ENCODE measurements at regions not wholly inside any gene's neighbourhood (a gene's known extent, or its start where the extent isn't known, plus 50 kb on each side); places are given as distances from the start of the nearest gene placed in this dataset.

- no peak for TF ChIP-seq CTCF (conservative IDR thresholded peaks at IDR 0.05; ENCODE audit: low read length)
- TF ChIP-seq EZH2phosphoT487 (IDR thresholded peaks at IDR 0.05; ENCODE audit: borderline replicate concordance, low read depth, low read length), result no peak
- Histone ChIP-seq H3K9me2 (ENCODE audit: insufficient read depth, low read length) (no peaks in the 10 kb centered on the region), H3K36me3 (ENCODE audit: insufficient read depth, low read length) (no peaks in the 10 kb centered on the region), H3K4me3 (ENCODE audit: low read depth, low read length, poor library complexity, severe bottlenecking) (no peak overlapping the region), H3K9me3 (ENCODE audit: low read length) (no peaks in the 10 kb centered on the region), H3K27ac (ENCODE audit: low read depth, low read length, poor library complexity, severe bottlenecking) (no peak overlapping the region), H3K4me2 (ENCODE audit: low read length) (no peak overlapping the region), H2AFZ (ENCODE audit: low read length) (no peak overlapping the region), H3K4me1 (ENCODE audit: insufficient read depth, low read length, poor library complexity, severe bottlenecking) (no peaks in the 10 kb centered on the region), H4K20me1 (ENCODE audit: insufficient read depth, low read length) (no peaks in the 10 kb centered on the region), H3K79me2 (ENCODE audit: insufficient read depth, low read depth, low read length) (no peaks in the 10 kb centered on the region)
- no peak for DNase-seq (ENCODE audit: low spot score)
- intact Hi-C loops (cut with micrococcal nuclease; ENCODE audit: unreplicated experiment), result no loop called here
- POLR2A ChIA-PET, result no interaction called here
- no TSS peak for BruUV-seq (replicated peaks)
- CTCF ChIA-PET (ENCODE audit: unreplicated experiment), result no interaction called here
These were observed 561.1 kb downstream of the TCERG1L start for GRCh38 chr10:130750441-130750840.

DNA sequence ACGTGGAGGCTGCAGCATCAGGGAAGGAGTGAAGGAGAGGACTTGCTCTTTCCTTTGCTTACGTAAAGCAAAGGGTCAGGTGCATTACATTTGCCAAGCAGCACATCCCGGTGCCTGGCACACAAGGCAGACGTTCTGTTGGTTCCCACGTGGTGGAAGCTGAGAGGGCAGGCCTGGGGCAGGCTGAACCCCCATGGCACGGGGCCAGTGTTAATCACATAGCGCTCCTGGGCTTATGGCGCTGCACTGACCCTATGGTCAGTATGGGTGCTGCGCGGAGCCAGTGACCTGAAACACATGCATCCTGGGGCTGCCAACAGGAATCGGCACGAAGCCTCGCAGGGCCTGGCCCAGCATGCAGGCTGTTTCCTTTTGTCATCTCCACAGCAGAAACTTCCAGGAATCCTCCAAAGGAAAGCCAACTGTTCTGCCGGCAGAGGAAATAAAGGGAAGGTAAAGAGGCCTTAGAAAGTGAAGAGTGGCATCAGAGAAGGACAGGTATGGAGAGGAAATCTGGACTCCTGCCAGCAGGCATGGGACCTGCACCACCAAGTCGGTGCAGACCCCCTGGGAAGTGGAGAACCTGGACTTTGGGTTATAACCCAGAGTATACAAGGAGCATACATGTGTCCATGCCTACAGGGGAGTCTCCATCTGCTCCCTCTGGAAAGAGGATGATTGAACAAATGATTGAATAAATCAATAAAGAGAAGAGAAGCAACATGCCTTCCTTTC, 560.2 kb downstream of the TCERG1L start:
- BruUV-seq (replicated peaks), result no TSS peak

More for the DNA sequence above, 560.2 kb downstream of the TCERG1L start:
- no peak overlapping the region for H2AFZ ChIP-seq (ENCODE audit: low read length)
- no peaks in the 10 kb centered on the region for H3K4me1 ChIP-seq (ENCODE audit: insufficient read depth, low read length, poor library complexity, severe bottlenecking)
- DNase-seq (ENCODE audit: low spot score), result no peak
- no peaks in the 10 kb centered on the region for H3K9me3 ChIP-seq (ENCODE audit: low read length)
- no peaks in the 10 kb centered on the region for H3K79me2 ChIP-seq (ENCODE audit: insufficient read depth, low read depth, low read length)
- intact Hi-C loops (cut with micrococcal nuclease; ENCODE audit: unreplicated experiment), result no loop called here
- no peak overlapping the region for H3K27ac ChIP-seq (ENCODE audit: low read depth, low read length, poor library complexity, severe bottlenecking)
- H4K20me1 ChIP-seq (ENCODE audit: insufficient read depth, low read length), result no peaks in the 10 kb centered on the region
- H3K4me2 ChIP-seq (ENCODE audit: low read length), result no peak overlapping the region
- CTCF ChIA-PET (ENCODE audit: unreplicated experiment), result no interaction called here
- POLR2A ChIA-PET, result no interaction called here
- TF ChIP-seq EZH2phosphoT487 (IDR thresholded peaks at IDR 0.05; ENCODE audit: borderline replicate concordance, low read depth, low read length), result no peak
- no peak for TF ChIP-seq CTCF (conservative IDR thresholded peaks at IDR 0.05; ENCODE audit: low read length)
- H3K9me2 ChIP-seq (ENCODE audit: insufficient read depth, low read length), result no peaks in the 10 kb centered on the region
- H3K36me3 ChIP-seq (ENCODE audit: insufficient read depth, low read length), result no peaks in the 10 kb centered on the region
- H3K4me3 ChIP-seq (ENCODE audit: low read depth, low read length, poor library complexity, severe bottlenecking), result no peak overlapping the region
